Duodenal mucosa (tissue), 2 donors: ENCODE measurements at regions not wholly inside any gene's neighbourhood (a gene's known extent, or its start where the extent isn't known, plus 50 kb on each side); places are given as distances from the start of the nearest gene placed in this dataset.
"Not testable (repeated sequence)": the region's sequence is repeated elsewhere in the genome, so short reads cannot be mapped to it uniquely, and the experiment has no call there.

Experiments
- H3K27ac ChIP-seq: one replicate; pipeline ENCODE4 v1.7.0; 2013; ENCODE audit warnings: low read depth, low read length
- H3K27me3 ChIP-seq, 2 donors: one replicate each; pipeline ENCODE4 v1.7.0; 2013; ENCODE audit warnings: low read length in 2 of 2, control low read depth in 1 of 2; ENCODE audit not compliant: insufficient read depth in 2 of 2, control insufficient read depth in 1 of 2
- H3K36me3 ChIP-seq, 2 donors: one replicate each; pipeline ENCODE4 v1.7.0; 2013; ENCODE audit warnings: low read length in 2 of 2, control low read depth in 1 of 2; ENCODE audit not compliant: insufficient read depth in 2 of 2, control insufficient read depth in 1 of 2
- H3K4me1 ChIP-seq, 2 donors: one replicate each; pipeline ENCODE4 v1.7.0; 2013; ENCODE audit warnings: low read length in 2 of 2, control low read depth in 1 of 2; ENCODE audit not compliant: insufficient read depth in 2 of 2, control insufficient read depth in 1 of 2
- H3K4me3 ChIP-seq, 2 donors: one replicate each; pipeline ENCODE4 v1.7.0; 2013; ENCODE audit warnings: low read length in 2 of 2, low read depth in 1 of 2
- H3K9ac ChIP-seq, 2 donors: one replicate each; pipeline ENCODE4 v1.7.0; 2013; ENCODE audit warnings: low read length in 2 of 2, low read depth in 1 of 2
- H3K9me3 ChIP-seq, 2 donors: one replicate each; pipeline ENCODE4 v1.7.0; 2013; ENCODE audit warnings: low read length in 2 of 2, control low read depth in 1 of 2; ENCODE audit not compliant: control insufficient read depth in 1 of 2

GRCh38 chr21:38626306-38626705 lies 128.0 kb upstream of the ERG start:
- Histone ChIP-seq H3K4me3 (no peak overlapping the region), H3K9ac (no peak overlapping the region), H3K27ac (no peak overlapping the region), H3K4me1 (no peaks in the 10 kb centered on the region), H3K27me3 (no peaks in the 10 kb centered on the region), H3K9me3 (no peaks in the 10 kb centered on the region), H3K36me3 (no peaks in the 10 kb centered on the region)

- Histone ChIP-seq H3K27me3 (no peaks in the 10 kb centered on the region), H3K27ac (no peak overlapping the region), H3K4me3 (no peak overlapping the region), H3K36me3 (no peaks in the 10 kb centered on the region), H3K4me1 (no peaks in the 10 kb centered on the region), H3K9me3 (no peaks in the 10 kb centered on the region), H3K9ac (no peak overlapping the region)
Measured at GRCh38 chr21:38628349-38628748, 130.1 kb upstream of the ERG start.

GRCh38 chr21:38631206-38631605 lies 132.9 kb upstream of the ERG start:
- H3K36me3 ChIP-seq: no peaks in the 10 kb centered on the region
- no peak overlapping the region for H3K27ac ChIP-seq
- H3K9ac ChIP-seq: no peak overlapping the region
- no peak overlapping the region for H3K4me3 ChIP-seq
- H3K27me3 ChIP-seq: no peaks in the 10 kb centered on the region
- H3K4me1 ChIP-seq: no peaks in the 10 kb centered on the region
- H3K9me3 ChIP-seq: peaks cover 0 to 4% of the 10 kb centered on the region in 2 donors

GRCh38 chr21:38631676-38632075 lies 133.4 kb upstream of the ERG start:
- no peaks in the 10 kb centered on the region for H3K36me3 ChIP-seq
- H3K27ac ChIP-seq: no peak overlapping the region
- no peak overlapping the region for H3K4me3 ChIP-seq
- H3K4me1 ChIP-seq: no peaks in the 10 kb centered on the region
- H3K9ac ChIP-seq: no peak overlapping the region
- no peaks in the 10 kb centered on the region for H3K27me3 ChIP-seq
- H3K9me3 ChIP-seq: peaks cover 0 to 4% of the 10 kb centered on the region in 2 donors

- Histone ChIP-seq H3K27ac (no peak overlapping the region), H3K27me3 (no peaks in the 10 kb centered on the region), H3K4me1 (no peaks in the 10 kb centered on the region), H3K9ac (no peak overlapping the region), H3K9me3 (peaks cover 0 to 6% of the 10 kb centered on the region in 2 donors), H3K36me3 (no peaks in the 10 kb centered on the region), H3K4me3 (no peak overlapping the region)
Measured at GRCh38 chr21:38637161-38637560, 138.9 kb upstream of the ERG start.

- no peak overlapping the region for H3K4me3 ChIP-seq
- H3K27ac ChIP-seq: no peak overlapping the region
- H3K9ac ChIP-seq: no peak overlapping the region
- H3K27me3 ChIP-seq: peaks cover 0 to 3% of the 10 kb centered on the region in 2 donors
- no peaks in the 10 kb centered on the region for H3K4me1 ChIP-seq
- H3K9me3 ChIP-seq: peaks cover 0 to 6% of the 10 kb centered on the region in 2 donors
- H3K36me3 ChIP-seq: no peaks in the 10 kb centered on the region
Measured at GRCh38 chr21:38639571-38640354, 141.5 kb upstream of the ERG start.

GRCh38 chr21:38640355-38640742 lies 142.1 kb upstream of the ERG start:
- not testable (repeated sequence) for H3K27ac ChIP-seq, H3K4me3 ChIP-seq, H3K4me1 ChIP-seq

GRCh38 chr21:38643404-38644023 lies 145.2 kb upstream of the ERG start:
- Histone ChIP-seq H3K27ac (no peak overlapping the region), H3K36me3 (no peaks in the 10 kb centered on the region), H3K4me1 (no peaks in the 10 kb centered on the region), H3K9ac (no peak overlapping the region), H3K9me3 (peaks cover 0 to 3% of the 10 kb centered on the region in 2 donors), H3K27me3 (peaks cover 0 to 3% of the 10 kb centered on the region in 2 donors), H3K4me3 (no peak overlapping the region)

More at GRCh38 chr21:38640355-38640742, 142.1 kb upstream of the ERG start:
- not testable (repeated sequence) for H3K27me3 ChIP-seq, H3K9ac ChIP-seq, H3K36me3 ChIP-seq, H3K9me3 ChIP-seq

GRCh38 chr21:38645282-38645681 lies 147.0 kb upstream of the ERG start:
- Histone ChIP-seq H3K9ac (no peak overlapping the region), H3K9me3 (peaks cover 0 to 3% of the 10 kb centered on the region in 2 donors), H3K36me3 (no peaks in the 10 kb centered on the region), H3K27me3 (peaks cover 0 to 3% of the 10 kb centered on the region in 2 donors), H3K27ac (no peak overlapping the region), H3K4me1 (no peaks in the 10 kb centered on the region), H3K4me3 (no peak overlapping the region)

- H3K9ac ChIP-seq: no peak overlapping the region
- no peaks in the 10 kb centered on the region for H3K36me3 ChIP-seq
- no peaks in the 10 kb centered on the region for H3K9me3 ChIP-seq
- no peak overlapping the region for H3K4me3 ChIP-seq
- H3K4me1 ChIP-seq: no peaks in the 10 kb centered on the region
- peaks cover 0 to 3% of the 10 kb centered on the region in 2 donors for H3K27me3 ChIP-seq
- no peak overlapping the region for H3K27ac ChIP-seq
Measured at GRCh38 chr21:38646213-38646837, 148.0 kb upstream of the ERG start.
